Hematopoietic multipotent progenitor cell treated with erythropoietin and hydrocortisone succinate and interleukin-3 and kit ligand, for 17 days (in vitro differentiated cells): ENCODE measurements at regions not wholly inside any gene's neighbourhood (a gene's known extent, or its start where the extent isn't known, plus 50 kb on each side); places are given as distances from the start of the nearest gene placed in this dataset.
A peak's percentile ranks its signal among the peaks of the same experiment; 100 is the strongest.
"Not testable (repeated sequence)": the region's sequence is repeated elsewhere in the genome, so short reads cannot be mapped to it uniquely, and the experiment has no call there.

ENCODE experiments used
- DNase-seq: peaks from one replicate; pipeline ENCODE4 v3.0.0-alpha.2; 2015; ENCODE audit warnings: low spot score

GRCh38 chr14:106145731-106146130, 619.3 kb downstream of the TMEM121 start:
- not testable (repeated sequence) for DNase-seq

GRCh38 chr14:106153362-106153955, 627.1 kb downstream of the TMEM121 start:
- peak; percentile 65 for DNase-seq

GRCh38 chr14:106163316-106163715, 636.9 kb downstream of the TMEM121 start:
- no peak for DNase-seq

- DNase-seq, result not testable (repeated sequence)
These were observed 637.4 kb downstream of the TMEM121 start for GRCh38 chr14:106163812-106164211.

GRCh38 chr14:106166232-106166631, 639.8 kb downstream of the TMEM121 start:
- no peak for DNase-seq

GRCh38 chr14:106166650-106167204, 640.3 kb downstream of the TMEM121 start:
- no peak for DNase-seq

- peak; percentile 64 for DNase-seq
These were observed 643.8 kb downstream of the TMEM121 start for GRCh38 chr14:106170163-106170658.

- no peak for DNase-seq
These were observed 647.8 kb downstream of the TMEM121 start for GRCh38 chr14:106174206-106174605.

- not testable (repeated sequence) for DNase-seq
These were observed 651.2 kb downstream of the TMEM121 start for GRCh38 chr14:106177266-106178246.

- no peak for DNase-seq
These were observed 653.4 kb downstream of the TMEM121 start for GRCh38 chr14:106179761-106180160.

- DNase-seq, result not testable (repeated sequence)
These were observed 658.4 kb downstream of the TMEM121 start for GRCh38 chr14:106184771-106185170.

- not testable (repeated sequence) for DNase-seq
These were observed 658.9 kb downstream of the TMEM121 start for GRCh38 chr14:106185174-106185836.

- no peak for DNase-seq
These were observed 659.5 kb downstream of the TMEM121 start for GRCh38 chr14:106185837-106186233.

- no peak for DNase-seq
These were observed 660.8 kb downstream of the TMEM121 start for GRCh38 chr14:106187216-106187615.

- DNase-seq, result not testable (repeated sequence)
These were observed 666.3 kb downstream of the TMEM121 start for GRCh38 chr14:106192701-106193100.

- not testable (repeated sequence) for DNase-seq
These were observed 670.1 kb downstream of the TMEM121 start for GRCh38 chr14:106196459-106196858.

GRCh38 chr14:106197264-106197663, 670.9 kb downstream of the TMEM121 start:
- not testable (repeated sequence) for DNase-seq

GRCh38 chr14:106199097-106199496, 672.7 kb downstream of the TMEM121 start:
- no peak for DNase-seq

GRCh38 chr14:106200541-106201315, 674.3 kb downstream of the TMEM121 start:
- DNase-seq, result no peak

GRCh38 chr14:106201376-106201775, 675.0 kb downstream of the TMEM121 start:
- no peak for DNase-seq

GRCh38 chr14:106203438-106203837, 677.1 kb downstream of the TMEM121 start:
- DNase-seq, result no peak
